CD8-positive, alpha-beta memory T cell (primary cell): ENCODE measurements at regions not wholly inside any gene's neighbourhood (a gene's known extent, or its start where the extent isn't known, plus 50 kb on each side); places are given as distances from the start of the nearest gene placed in this dataset.

Experiments
- CTCF ChIA-PET: fragments of 350-600 bp; sonication (Branson Sonifier 250); formaldehyde crosslinking; loops from one replicate; lab custom pipeline; 2021; ENCODE audit warnings: antibody characterized with exemption; lab: Charles Lee
- POLR2A ChIA-PET: fragments of 350-600 bp; sonication (Branson Sonifier 250); formaldehyde crosslinking; loops from one replicate; lab custom pipeline; 2021; ENCODE audit warnings: antibody characterized with exemption; lab: Charles Lee
- DNase-seq, 5 donors: peaks; one replicate each; pipeline versions ENCODE4 v3.0.0 to v3.0.0-alpha.2; 2020 to 2022; ENCODE audit warnings: mixed read lengths in 1 of 5
- H3K27ac ChIP-seq: one replicate; pipeline ENCODE4 v1.7.0; 2013; ENCODE audit warnings: low read depth, mild to moderate bottlenecking, low read length, moderate library complexity
- H3K27me3 ChIP-seq: 2 replicates; pipeline ENCODE4 v1.7.0; 2013; ENCODE audit warnings: low read length, mild to moderate bottlenecking; ENCODE audit not compliant: insufficient read depth, poor library complexity, severe bottlenecking
- H3K36me3 ChIP-seq: 2 replicates; pipeline ENCODE4 v1.7.0; 2013; ENCODE audit warnings: mild to moderate bottlenecking, low read length, moderate library complexity; ENCODE audit not compliant: insufficient read depth
- H3K4me1 ChIP-seq: 2 replicates; pipeline ENCODE4 v1.7.0; 2013; ENCODE audit warnings: mild to moderate bottlenecking, low read length, moderate library complexity; ENCODE audit not compliant: insufficient read depth
- H3K4me3 ChIP-seq: 2 replicates; pipeline ENCODE4 v1.7.0; 2013; ENCODE audit warnings: mild to moderate bottlenecking, low read length
- H3K9me3 ChIP-seq: 2 replicates; pipeline ENCODE4 v1.7.0; 2013; ENCODE audit warnings: mild to moderate bottlenecking, low read length
- H3K27ac Mint-ChIP-seq, 8 donors: one replicate each; pipeline ENCODE4 v1.8.0; 2020 to 2021; ENCODE audit warnings: mixed read lengths in 8 of 8, mild to moderate bottlenecking in 6 of 8, inconsistent platforms in 3 of 8, moderate library complexity in 3 of 8
- H3K27me3 Mint-ChIP-seq, 2 donors: one replicate each; pipeline ENCODE4 v1.8.0; 2020 to 2021; ENCODE audit warnings: mixed read lengths in 2 of 2, mild to moderate bottlenecking in 1 of 2, moderate library complexity in 1 of 2
- H3K36me3 Mint-ChIP-seq, 3 donors: one replicate each; pipeline ENCODE4 v1.8.0; 2020 to 2021; ENCODE audit warnings: mixed read lengths in 3 of 3, inconsistent platforms in 1 of 3, mild to moderate bottlenecking in 1 of 3
- H3K4me1 Mint-ChIP-seq, 3 donors: one replicate each; pipeline ENCODE4 v1.8.0; 2020 to 2021; ENCODE audit warnings: mixed read lengths in 3 of 3, inconsistent platforms in 1 of 3, mild to moderate bottlenecking in 1 of 3
- H3K4me3 Mint-ChIP-seq, 7 donors: one replicate each; pipeline ENCODE4 v1.8.0; 2020 to 2021; ENCODE audit warnings: mixed read lengths in 7 of 7, mild to moderate bottlenecking in 6 of 7, moderate library complexity in 4 of 7, inconsistent platforms in 2 of 7
- H3K9me3 Mint-ChIP-seq, 5 donors: one replicate each; pipeline ENCODE4 v1.8.0; 2020 to 2022; ENCODE audit warnings: mixed read lengths in 5 of 5, mild to moderate bottlenecking in 3 of 5, moderate library complexity in 2 of 5, inconsistent platforms in 1 of 5

DNA sequence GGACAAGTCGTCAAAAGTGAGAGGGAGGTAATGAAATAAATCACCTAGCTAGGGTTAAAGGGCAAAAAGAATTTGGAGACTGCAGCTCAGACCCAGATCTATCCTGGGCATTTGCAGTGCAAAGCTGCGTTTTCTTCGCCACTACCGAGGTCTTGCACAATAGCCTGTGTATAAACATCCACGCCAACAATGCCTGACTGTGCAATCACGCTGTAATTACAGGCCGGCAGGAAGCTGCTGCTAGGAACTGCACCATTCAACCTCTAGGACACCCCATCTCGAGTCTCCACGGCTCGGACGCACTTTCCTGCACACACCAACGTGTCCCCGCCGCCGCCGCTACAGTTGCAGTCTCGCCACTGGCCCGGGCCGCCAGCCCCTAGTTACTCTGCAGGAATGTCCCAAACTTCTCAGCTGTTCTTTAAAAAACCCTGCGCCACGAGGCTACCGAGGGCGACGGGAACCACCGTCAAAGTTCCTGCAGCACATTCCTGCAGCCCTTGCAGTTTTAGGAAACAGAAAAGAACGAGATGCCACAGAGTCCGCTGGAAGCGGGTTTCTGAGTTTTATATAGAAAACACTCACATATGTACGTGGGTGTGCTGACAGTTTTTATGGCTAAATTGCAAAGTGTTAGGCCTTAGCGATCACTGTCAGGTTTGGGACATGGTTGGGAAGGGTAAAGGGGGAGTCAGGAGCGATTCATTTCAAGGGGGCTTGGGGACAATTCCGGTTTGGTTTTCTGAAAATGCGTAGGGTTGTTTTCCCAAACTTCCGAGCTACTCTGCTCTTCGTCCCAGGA, 65.6 kb upstream of the PTGR2 start:
- Histone ChIP-seq H3K4me3 (peak overlapping the region; percentile 73), H3K36me3 (no peaks in the 10 kb centered on the region), H3K4me1 (peaks cover 56% of the 10 kb centered on the region), H3K9me3 (no peaks in the 10 kb centered on the region), H3K27me3 (no peaks in the 10 kb centered on the region), H3K27ac (peak overlapping the region; percentile 66)
- Mint-ChIP-seq H3K27ac (peak overlapping the region; percentile 92 to 100 (median 98)), H3K4me1 (peaks cover 58 to 66% (median 64%) of the 10 kb centered on the region in 3 donors), H3K4me3 (peak overlapping the region; percentile 90 to 99 (median 97)), H3K36me3 (peaks cover 0 to 15% (median 0%) of the 10 kb centered on the region in 3 donors), H3K27me3 (peaks cover 0 to 3% of the 10 kb centered on the region in 2 donors), H3K9me3 (no peaks in the 10 kb centered on the region)
- CTCF ChIA-PET, result interaction anchor here (1.0 to 21.7 kb wide), 14 partner anchors 11 to 102 kb away, joined by 3 to 358 read pairs (median 4); a partner anchor contains a TSS
- DNase-seq, result peak; percentile 48 to 79 (median 60)
- POLR2A ChIA-PET, result interaction anchor here (0.6 to 7.9 kb wide), 15 partner anchors 9 to 283 kb away, joined by 3 to 215 read pairs (median 5); partner anchors contain the start of genes COQ6, FAM161B, PTGR2 and ZNF410

GRCh38 chr14:73785336-73785833, 66.2 kb upstream of the PTGR2 start:
- H3K27me3 Mint-ChIP-seq, result peaks cover 0 to 3% of the 10 kb centered on the region in 2 donors
- Histone ChIP-seq H3K27me3 (no peaks in the 10 kb centered on the region), H3K9me3 (no peaks in the 10 kb centered on the region), H3K4me3 (peak overlapping the region; percentile 73), H3K36me3 (no peaks in the 10 kb centered on the region), H3K27ac (peak overlapping the region; percentile 66), H3K4me1 (peaks cover 56% of the 10 kb centered on the region)
- peak overlapping the region; percentile 92 to 100 (median 98) for H3K27ac Mint-ChIP-seq
- DNase-seq, result no peak
- POLR2A ChIA-PET, result interaction anchor here (1.1 to 7.9 kb wide), 10 partner anchors 8 to 164 kb away, joined by 3 to 215 read pairs (median 9); partner anchors contain the start of genes COQ6, FAM161B, PTGR2 and ZNF410
- peaks cover 64 to 73% (median 70%) of the 10 kb centered on the region in 3 donors for H3K4me1 Mint-ChIP-seq
- peaks cover 0 to 22% (median 0%) of the 10 kb centered on the region in 3 donors for H3K36me3 Mint-ChIP-seq
- peak overlapping the region; percentile 90 to 99 (median 97) for H3K4me3 Mint-ChIP-seq
- CTCF ChIA-PET, result interaction anchor here (1.1 to 21.7 kb wide), 10 partner anchors 12 to 62 kb away, joined by 3 to 358 read pairs (median 4); a partner anchor contains a TSS
- H3K9me3 Mint-ChIP-seq, result no peaks in the 10 kb centered on the region

DNA sequence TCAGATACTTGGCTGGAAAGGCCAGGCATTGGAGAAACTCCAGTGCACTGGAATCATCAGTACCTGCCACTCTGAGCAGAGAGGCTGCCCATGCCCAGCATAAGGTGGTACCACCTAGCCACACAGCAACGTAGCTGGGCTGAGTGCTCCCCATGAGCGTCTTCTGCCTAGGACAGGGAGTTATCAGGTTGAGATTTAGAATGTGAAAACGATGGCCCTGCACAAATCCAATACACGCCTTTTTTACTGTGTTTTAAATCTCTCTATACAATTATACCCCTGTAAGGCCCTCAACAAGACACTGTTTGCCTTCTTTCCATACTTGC, 66.7 kb upstream of the PTGR2 start:
- no peak for DNase-seq
- Mint-ChIP-seq H3K9me3 (no peaks in the 10 kb centered on the region), H3K4me3 (peak overlapping the region; percentile 90 to 99 (median 97)), H3K27ac (peak overlapping the region; percentile 92 to 100 (median 98)), H3K36me3 (peaks cover 0 to 25% (median 3%) of the 10 kb centered on the region in 3 donors), H3K27me3 (peaks cover 0 to 3% of the 10 kb centered on the region in 2 donors), H3K4me1 (peaks cover 68 to 77% (median 74%) of the 10 kb centered on the region in 3 donors)
- H3K9me3 ChIP-seq, result no peaks in the 10 kb centered on the region
- H3K4me3 ChIP-seq, result peak overlapping the region; percentile 73
- H3K36me3 ChIP-seq, result no peaks in the 10 kb centered on the region
- H3K27me3 ChIP-seq, result no peaks in the 10 kb centered on the region
- peaks cover 56% of the 10 kb centered on the region for H3K4me1 ChIP-seq
- CTCF ChIA-PET, result interaction anchor here (1.2 to 21.7 kb wide), 6 partner anchors 11 to 56 kb away, joined by 3 to 358 read pairs (median 14); a partner anchor contains a TSS
- peak overlapping the region; percentile 66 for H3K27ac ChIP-seq
- POLR2A ChIA-PET, result interaction anchor here (1.1 to 7.9 kb wide), 7 partner anchors 7 to 67 kb away, joined by 3 to 215 read pairs (median 15); partner anchors contain the start of gene PTGR2

GRCh38 chr14:73784181-73784987, 67.2 kb upstream of the PTGR2 start:
- Histone ChIP-seq H3K4me3 (peak overlapping the region; percentile 41), H3K27ac (no peak overlapping the region), H3K27me3 (no peaks in the 10 kb centered on the region), H3K4me1 (peaks cover 52% of the 10 kb centered on the region), H3K36me3 (no peaks in the 10 kb centered on the region), H3K9me3 (no peaks in the 10 kb centered on the region)
- CTCF ChIA-PET, result interaction anchor here (1.0 to 21.7 kb wide), 6 partner anchors 11 to 56 kb away, joined by 3 to 358 read pairs (median 10); a partner anchor contains a TSS
- no peaks in the 10 kb centered on the region for H3K9me3 Mint-ChIP-seq
- DNase-seq, result peak in 1 of 5 donors; percentile 34
- peak overlapping the region; percentile 90 to 99 (median 97) for H3K4me3 Mint-ChIP-seq
- peaks cover 0 to 25% (median 3%) of the 10 kb centered on the region in 3 donors for H3K36me3 Mint-ChIP-seq
- POLR2A ChIA-PET, result interaction anchor here (0.7 to 7.9 kb wide), 6 partner anchors 11 to 61 kb away, joined by 3 to 215 read pairs (median 38); a partner anchor contains a TSS
- peaks cover 0 to 3% of the 10 kb centered on the region in 2 donors for H3K27me3 Mint-ChIP-seq
- H3K4me1 Mint-ChIP-seq, result peaks cover 67 to 71% (median 69%) of the 10 kb centered on the region in 3 donors
- H3K27ac Mint-ChIP-seq, result peak overlapping the region; percentile 92 to 100 (median 98)

- Histone ChIP-seq H3K4me1 (peaks cover 40% of the 10 kb centered on the region), H3K9me3 (no peaks in the 10 kb centered on the region), H3K27ac (no peak overlapping the region), H3K4me3 (no peak overlapping the region), H3K27me3 (no peaks in the 10 kb centered on the region), H3K36me3 (no peaks in the 10 kb centered on the region)
- Mint-ChIP-seq H3K36me3 (peaks cover 0 to 31% (median 3%) of the 10 kb centered on the region in 3 donors), H3K27me3 (peaks cover 0 to 3% of the 10 kb centered on the region in 2 donors), H3K4me1 (peaks cover 61 to 67% (median 65%) of the 10 kb centered on the region in 3 donors), H3K27ac (peak overlapping the region; percentile 92 to 100 (median 98)), H3K4me3 (peak overlapping the region in 6 of 7 donors; percentile 74 to 98 (median 96)), H3K9me3 (no peaks in the 10 kb centered on the region)
- POLR2A ChIA-PET, result interaction anchor here (5.3 to 7.9 kb wide), 3 partner anchors 10 to 29 kb away, joined by 62 to 215 read pairs (median 96); a partner anchor contains a TSS
- DNase-seq, result no peak
- CTCF ChIA-PET, result interaction anchor here (1.0 to 21.7 kb wide), 4 partner anchors 10 to 42 kb away, joined by 3 to 358 read pairs (median 42); a partner anchor contains a TSS
Measured at GRCh38 chr14:73783107-73783727, 68.4 kb upstream of the PTGR2 start.

- Mint-ChIP-seq H3K36me3 (peaks cover 0 to 35% (median 3%) of the 10 kb centered on the region in 3 donors), H3K4me3 (peak overlapping the region in 4 of 7 donors; percentile 90 to 98 (median 96)), H3K27ac (peak overlapping the region; percentile 92 to 100 (median 98)), H3K9me3 (no peaks in the 10 kb centered on the region), H3K4me1 (peaks cover 58 to 67% (median 65%) of the 10 kb centered on the region in 3 donors), H3K27me3 (peaks cover 0 to 3% of the 10 kb centered on the region in 2 donors)
- Histone ChIP-seq H3K27me3 (no peaks in the 10 kb centered on the region), H3K4me3 (no peak overlapping the region), H3K9me3 (no peaks in the 10 kb centered on the region), H3K27ac (no peak overlapping the region), H3K4me1 (peaks cover 38% of the 10 kb centered on the region), H3K36me3 (no peaks in the 10 kb centered on the region)
- DNase-seq, result no peak
- ChIA-PET CTCF (interaction anchor here (2.4 to 21.7 kb wide), 3 partner anchors 9 to 54 kb away, joined by 9 to 358 read pairs (median 77); a partner anchor contains a TSS), POLR2A (interaction anchor here (7.9 kb wide), 1 partner anchor 22 kb away, joined by 215 read pairs; a partner anchor contains a TSS)
Measured at GRCh38 chr14:73782623-73783022, 68.4 kb upstream of the PNMA1 start.
